Activated naive CD4-positive, alpha-beta T cell treated with anti-CD3 and anti-CD28 coated beads, Interleukin-2, amount 50 U/mL, for 72 hours (primary cell): ENCODE measurements at regions not wholly inside any gene's neighbourhood (a gene's known extent, or its start where the extent isn't known, plus 50 kb on each side); places are given as distances from the start of the nearest gene placed in this dataset.
"Not testable (repeated sequence)": the region's sequence is repeated elsewhere in the genome, so short reads cannot be mapped to it uniquely, and the experiment has no call there.

Experiments
- ATAC-seq, 2 donors: fragments of 150-1000 bp; cut with Tn5 transposase; 2 replicates each; pipeline ENCODE4 v1.10.0; 2021; ENCODE audit warnings: mild to moderate bottlenecking in 2 of 2, moderate library complexity in 2 of 2
- DNase-seq, 2 donors: peaks; one replicate each; pipeline ENCODE4 v3.0.0; 2021 to 2022; ENCODE audit warnings: low spot score in 2 of 2
- H3K27ac Mint-ChIP-seq, 2 donors: one replicate each; pipeline ENCODE4 v1.8.0; 2022; ENCODE audit warnings: mild to moderate bottlenecking in 2 of 2, mixed read lengths in 2 of 2
- H3K36me3 Mint-ChIP-seq, 2 donors: one replicate each; pipeline ENCODE4 v1.8.0; 2022; ENCODE audit warnings: mixed read lengths in 2 of 2
- H3K9me3 Mint-ChIP-seq, 2 donors: one replicate each; pipeline ENCODE4 v1.8.0; 2022; ENCODE audit warnings: mixed read lengths in 2 of 2

GRCh38 chr1:82154219-82154970 is 353.7 kb downstream of the ADGRL2 start:
- no peaks in the 10 kb centered on the region for H3K36me3 Mint-ChIP-seq
- DNase-seq: no peak
- H3K9me3 Mint-ChIP-seq: peaks cover 9 to 13% of the 10 kb centered on the region in 2 donors
- no peak overlapping the region for H3K27ac Mint-ChIP-seq
- ATAC-seq: no peak

GRCh38 chr1:82153752-82154151 is 353.0 kb downstream of the ADGRL2 start:
- no peaks in the 10 kb centered on the region for H3K36me3 Mint-ChIP-seq
- no peak overlapping the region for H3K27ac Mint-ChIP-seq
- H3K9me3 Mint-ChIP-seq: peaks cover 9 to 13% of the 10 kb centered on the region in 2 donors
- no peak for DNase-seq
- ATAC-seq: no peak

- no peaks in the 10 kb centered on the region for H3K36me3 Mint-ChIP-seq
- no peak for DNase-seq
- no peak overlapping the region for H3K27ac Mint-ChIP-seq
- no peak for ATAC-seq
- H3K9me3 Mint-ChIP-seq: peaks cover 9 to 13% of the 10 kb centered on the region in 2 donors
These were observed 352.5 kb downstream of the ADGRL2 start for GRCh38 chr1:82153272-82153629.

- DNase-seq: no peak
- Mint-ChIP-seq H3K27ac (no peak overlapping the region), H3K9me3 (peaks cover 9 to 13% of the 10 kb centered on the region in 2 donors), H3K36me3 (no peaks in the 10 kb centered on the region)
- ATAC-seq: peak in 1 of 2 donors; percentile 49
These were observed 351.9 kb downstream of the ADGRL2 start for GRCh38 chr1:82152356-82153271.

GRCh38 chr1:82145656-82146055 is 344.9 kb downstream of the ADGRL2 start:
- Mint-ChIP-seq H3K27ac (no peak overlapping the region), H3K9me3 (peaks cover 2 to 3% of the 10 kb centered on the region in 2 donors), H3K36me3 (no peaks in the 10 kb centered on the region)
- ATAC-seq (no peak), DNase-seq (no peak)

GRCh38 chr1:82143108-82143833 is 342.5 kb downstream of the ADGRL2 start:
- no peaks in the 10 kb centered on the region for H3K9me3 Mint-ChIP-seq
- H3K27ac Mint-ChIP-seq: no peak overlapping the region
- ATAC-seq: no peak

GRCh38 chr1:82141390-82141789 is 340.7 kb downstream of the ADGRL2 start:
- DNase-seq (no peak), ATAC-seq (no peak)
- H3K9me3 Mint-ChIP-seq: no peaks in the 10 kb centered on the region
- no peak overlapping the region for H3K27ac Mint-ChIP-seq
- H3K36me3 Mint-ChIP-seq: no peaks in the 10 kb centered on the region

More at GRCh38 chr1:82143108-82143833, 342.5 kb downstream of the ADGRL2 start:
- H3K36me3 Mint-ChIP-seq: no peaks in the 10 kb centered on the region
- DNase-seq: no peak

- no peak for ATAC-seq
- H3K27ac Mint-ChIP-seq: no peak overlapping the region
- no peak for DNase-seq
- no peaks in the 10 kb centered on the region for H3K36me3 Mint-ChIP-seq
- H3K9me3 Mint-ChIP-seq: no peaks in the 10 kb centered on the region
These were observed 339.2 kb downstream of the ADGRL2 start for GRCh38 chr1:82139751-82140468.

- not testable (repeated sequence) for H3K27ac Mint-ChIP-seq, H3K9me3 Mint-ChIP-seq, H3K36me3 Mint-ChIP-seq, ATAC-seq, DNase-seq
These were observed 335.6 kb downstream of the ADGRL2 start for GRCh38 chr1:82136351-82136750.

- DNase-seq (no peak), ATAC-seq (no peak)
- H3K27ac Mint-ChIP-seq: no peak overlapping the region
- no peaks in the 10 kb centered on the region for H3K9me3 Mint-ChIP-seq
- no peaks in the 10 kb centered on the region for H3K36me3 Mint-ChIP-seq
These were observed 325.1 kb downstream of the ADGRL2 start for GRCh38 chr1:82125866-82126265.

- H3K27ac Mint-ChIP-seq: no peak overlapping the region
- ATAC-seq: no peak
- H3K9me3 Mint-ChIP-seq: no peaks in the 10 kb centered on the region
- no peaks in the 10 kb centered on the region for H3K36me3 Mint-ChIP-seq
- no peak for DNase-seq
These were observed 324.4 kb downstream of the ADGRL2 start for GRCh38 chr1:82125119-82125518.

- no peaks in the 10 kb centered on the region for H3K9me3 Mint-ChIP-seq
These were observed 320.7 kb downstream of the ADGRL2 start for GRCh38 chr1:82121421-82121820.

GRCh38 chr1:82116105-82116504 is 315.4 kb downstream of the ADGRL2 start:
- DNase-seq (no peak), ATAC-seq (no peak)
- Mint-ChIP-seq H3K27ac (no peak overlapping the region), H3K36me3 (no peaks in the 10 kb centered on the region), H3K9me3 (no peaks in the 10 kb centered on the region)

More at GRCh38 chr1:82121421-82121820, 320.7 kb downstream of the ADGRL2 start:
- Mint-ChIP-seq H3K36me3 (no peaks in the 10 kb centered on the region), H3K27ac (no peak overlapping the region)
- no peak for DNase-seq
- no peak for ATAC-seq

- ATAC-seq (no peak), DNase-seq (no peak)
- no peaks in the 10 kb centered on the region for H3K9me3 Mint-ChIP-seq
- no peaks in the 10 kb centered on the region for H3K36me3 Mint-ChIP-seq
- H3K27ac Mint-ChIP-seq: no peak overlapping the region
These were observed 314.2 kb downstream of the ADGRL2 start for GRCh38 chr1:82114887-82115286.

GRCh38 chr1:82110366-82111254 is 309.9 kb downstream of the ADGRL2 start:
- Mint-ChIP-seq H3K9me3 (no peaks in the 10 kb centered on the region), H3K27ac (no peak overlapping the region), H3K36me3 (no peaks in the 10 kb centered on the region)
- no peak for ATAC-seq
- DNase-seq: no peak
